UCSD-AML1 (cell line): ENCODE measurements at regions not wholly inside any gene's neighbourhood (a gene's known extent, or its start where the extent isn't known, plus 50 kb on each side); places are given as distances from the start of the nearest gene placed in this dataset.

ENCODE experiments used
- DNase-seq: peaks from one replicate; lab custom pipeline; 2025; ENCODE audit not compliant: unreplicated experiment; lab: John Stamatoyannopoulos, UW

DNA sequence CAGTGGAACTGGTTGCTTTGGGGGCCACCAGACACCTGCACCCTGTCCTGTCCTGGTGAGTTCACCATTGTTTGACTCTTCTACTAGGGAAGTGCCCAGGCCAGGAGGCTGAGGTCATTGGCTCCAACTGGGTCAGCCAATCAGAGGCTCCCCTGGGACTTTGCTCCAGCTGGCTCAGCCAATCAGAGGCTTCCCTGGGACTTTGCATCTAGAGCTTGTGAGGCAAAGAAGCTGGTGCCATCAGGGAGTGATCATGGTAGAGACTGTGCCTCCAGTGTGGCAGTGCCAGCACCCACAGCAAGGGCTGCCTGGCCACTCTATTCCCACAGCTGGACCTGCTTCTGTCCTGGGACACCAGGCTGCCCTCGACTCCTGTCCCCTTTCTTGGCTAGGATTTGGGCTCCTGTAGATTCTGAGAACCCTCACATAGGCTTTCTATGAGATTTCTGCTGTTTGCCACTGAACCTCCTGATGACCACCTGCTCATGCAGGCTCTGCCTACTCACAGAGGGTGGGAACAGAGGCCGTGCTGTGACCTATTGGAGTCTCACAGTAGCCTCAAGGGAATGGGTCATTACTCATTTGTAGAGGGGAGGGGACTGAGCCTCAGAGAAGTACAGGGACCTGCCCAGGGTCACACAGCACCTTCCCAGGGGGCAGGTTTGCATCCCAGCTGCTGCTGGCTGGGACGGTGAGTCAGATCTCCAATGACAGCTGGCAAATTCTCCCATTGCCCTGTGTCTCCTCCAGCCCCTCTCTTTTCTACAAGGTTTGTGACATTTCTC, 59.2 kb upstream of the SHISAL1 start:
- no peak for DNase-seq

DNA sequence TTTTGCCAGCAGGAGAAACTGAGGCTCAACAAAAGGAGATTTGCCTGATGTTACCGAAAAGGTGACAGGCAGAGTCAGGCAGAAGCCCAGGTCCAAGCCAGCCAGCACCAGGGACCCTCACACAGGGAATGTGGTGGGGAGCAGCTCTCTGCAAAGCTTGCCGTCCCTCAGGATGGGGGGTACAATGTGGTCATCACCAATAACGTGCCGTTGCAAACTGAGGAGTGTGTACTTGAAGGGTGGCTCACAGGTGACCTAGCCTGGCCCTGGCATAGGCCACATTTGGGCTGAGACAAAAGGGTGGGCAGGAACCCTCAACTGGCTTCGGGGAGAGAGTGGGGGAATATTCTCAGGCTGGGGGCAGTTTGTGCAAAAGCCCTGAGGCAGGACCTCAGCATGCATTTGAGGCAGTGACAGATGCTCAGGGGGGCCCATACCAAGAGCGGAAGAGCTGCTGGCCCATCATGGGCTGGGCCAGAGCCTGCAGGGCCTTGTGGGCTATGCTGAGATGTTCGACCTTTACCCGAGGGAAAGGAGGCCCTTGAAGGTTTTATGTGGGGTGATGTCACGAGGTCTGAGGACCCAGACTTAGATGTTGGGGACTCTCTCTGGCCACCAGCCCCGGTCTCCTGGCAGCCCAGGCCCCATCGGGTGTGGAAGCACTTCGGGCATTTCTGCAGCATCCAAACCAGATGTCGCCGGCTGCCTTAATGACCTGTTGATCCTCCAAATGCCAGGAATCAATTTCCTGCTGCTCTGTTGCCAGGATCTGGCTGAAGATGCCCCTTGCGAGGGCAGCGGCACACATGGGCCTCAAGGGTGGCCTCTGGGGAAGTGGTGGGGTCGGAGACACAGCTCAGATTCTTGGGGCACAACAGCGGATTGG, 57.4 kb upstream of the SHISAL1 start:
- DNase-seq, result no peak

DNA sequence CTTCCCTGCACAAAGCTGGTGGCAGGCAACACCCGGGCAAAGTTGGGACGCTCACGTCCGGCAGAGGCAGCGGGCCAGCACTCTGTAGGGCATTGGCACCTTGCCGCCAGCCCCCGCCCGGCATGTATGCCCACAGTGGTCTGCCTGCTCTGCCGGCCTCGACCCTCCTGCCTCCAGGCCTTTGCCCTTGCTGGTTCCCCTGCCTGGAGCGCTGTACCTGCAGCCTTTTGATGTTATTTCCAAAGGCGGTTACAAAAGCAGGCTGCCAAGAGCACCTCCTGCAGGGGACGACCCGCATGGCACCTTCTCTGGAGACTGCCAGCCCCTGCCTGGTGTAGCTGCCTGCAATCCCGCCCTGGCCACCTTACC, 56.5 kb upstream of the SHISAL1 start:
- no peak for DNase-seq

DNA sequence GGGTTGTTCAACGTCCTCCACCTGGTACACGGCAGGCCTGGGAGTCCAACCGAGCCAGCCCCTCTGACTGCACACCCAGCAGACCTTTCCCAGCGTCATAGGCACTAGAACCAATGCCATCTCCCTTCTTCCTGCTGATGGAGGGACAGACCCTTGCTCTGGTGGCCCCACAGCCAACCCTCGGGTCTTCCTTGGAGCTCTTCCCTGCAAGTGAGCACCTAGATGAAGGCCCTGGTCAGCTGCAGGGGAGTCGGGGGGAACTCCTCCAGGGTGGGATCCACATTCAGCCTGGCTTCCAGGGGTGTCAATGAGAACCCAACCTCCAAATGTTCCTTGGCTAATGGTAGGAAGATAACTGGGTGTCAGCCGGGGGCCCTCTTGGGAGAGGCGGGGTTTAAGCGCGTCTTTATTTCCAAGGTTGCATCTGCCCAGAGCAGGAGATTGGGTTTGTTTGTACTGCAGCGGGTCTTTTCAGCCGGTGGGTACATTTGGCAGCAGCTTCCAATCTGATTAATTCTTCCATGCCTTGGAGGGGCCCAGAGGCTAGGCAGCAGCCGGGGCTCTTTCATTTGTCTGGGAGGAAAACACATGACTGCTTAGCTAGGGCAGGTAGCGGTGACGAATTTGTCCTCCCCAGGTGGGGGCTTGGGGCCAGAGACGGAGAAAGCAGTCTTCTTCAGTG, 56.0 kb upstream of the SHISAL1 start:
- no peak for DNase-seq

DNA sequence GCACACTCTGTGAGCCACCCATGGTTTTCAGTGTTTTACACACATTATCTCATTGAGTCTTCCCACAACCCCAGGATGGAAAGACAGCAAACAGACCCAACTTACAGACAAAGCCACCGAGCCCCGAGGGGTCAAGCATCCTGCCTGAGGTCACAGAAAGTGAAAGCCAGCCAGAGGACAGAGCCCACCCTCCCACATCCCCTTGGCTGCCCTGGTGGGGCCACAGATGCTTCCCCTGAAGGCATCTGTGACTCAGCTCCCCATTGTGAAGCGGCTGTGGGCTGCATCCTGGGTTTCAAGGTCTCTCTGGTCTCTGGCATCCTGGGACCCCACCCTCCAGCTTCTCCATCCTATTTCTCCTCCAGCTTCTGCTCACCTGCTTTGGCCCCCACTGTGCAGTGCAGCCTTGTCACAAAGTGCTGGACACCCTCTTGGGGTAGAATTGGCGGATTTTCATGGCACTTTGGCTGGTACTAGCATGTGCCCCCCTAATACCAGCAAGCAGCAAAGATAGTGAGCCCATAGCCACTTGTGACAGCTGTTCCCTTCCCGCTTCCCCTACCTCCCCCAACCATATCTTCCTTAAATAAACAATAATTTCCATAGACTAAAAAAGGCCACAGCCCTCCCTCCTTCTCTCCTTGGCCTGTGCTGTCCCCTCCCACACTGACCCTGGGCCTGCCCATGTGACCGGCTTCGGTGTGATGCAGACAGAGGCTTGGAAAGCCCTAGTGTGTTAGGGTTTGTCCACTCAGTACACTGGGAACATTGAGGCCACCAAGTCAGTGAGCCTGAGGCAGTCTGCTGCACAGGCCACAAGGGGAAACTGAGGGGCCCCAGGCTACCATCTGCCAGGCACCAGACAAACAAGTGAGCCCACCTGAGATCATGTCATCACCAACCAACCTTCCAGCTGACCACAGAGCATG, 53.9 kb upstream of the SHISAL1 start:
- DNase-seq, result no peak

DNA sequence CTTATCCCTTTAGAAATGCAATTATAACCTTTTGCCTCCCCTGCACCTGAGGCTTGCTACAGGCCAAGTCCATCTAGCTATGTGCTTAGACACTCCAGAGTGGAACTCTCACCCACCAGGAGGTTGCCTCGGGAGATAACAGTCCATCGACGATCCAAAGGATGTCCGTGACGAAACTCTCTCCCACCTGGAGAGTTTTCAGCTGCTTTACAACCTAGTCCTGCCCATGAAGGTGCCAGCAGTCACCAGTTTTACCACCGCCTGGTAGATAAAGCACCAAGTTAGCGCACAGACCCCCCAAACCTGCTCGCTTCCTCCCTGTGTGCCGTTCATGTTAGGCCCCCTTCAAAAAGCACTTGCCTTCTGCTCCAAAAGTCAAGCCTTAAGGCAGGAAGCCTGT, 53.1 kb upstream of the SHISAL1 start:
- DNase-seq, result no peak

DNA sequence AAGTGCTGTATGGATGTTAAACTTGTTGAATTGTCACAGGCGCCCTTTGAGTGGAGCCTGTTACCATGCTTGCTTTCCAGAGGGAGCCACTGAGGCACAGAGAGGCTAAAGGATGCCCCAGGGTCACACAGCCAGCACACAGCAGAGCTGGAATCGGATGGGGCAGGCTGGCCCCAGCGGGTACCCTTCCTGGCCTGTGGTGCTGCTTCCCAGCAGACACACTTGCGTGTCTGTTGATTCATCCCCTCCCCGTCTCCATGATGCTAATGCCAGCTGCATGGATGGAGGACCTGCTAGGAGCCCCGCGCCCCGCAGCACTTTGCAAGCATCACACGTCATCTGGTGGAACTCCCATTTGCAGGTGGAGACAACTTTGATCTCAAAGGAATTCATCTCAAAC, 52.4 kb upstream of the SHISAL1 start:
- DNase-seq, result no peak

DNA sequence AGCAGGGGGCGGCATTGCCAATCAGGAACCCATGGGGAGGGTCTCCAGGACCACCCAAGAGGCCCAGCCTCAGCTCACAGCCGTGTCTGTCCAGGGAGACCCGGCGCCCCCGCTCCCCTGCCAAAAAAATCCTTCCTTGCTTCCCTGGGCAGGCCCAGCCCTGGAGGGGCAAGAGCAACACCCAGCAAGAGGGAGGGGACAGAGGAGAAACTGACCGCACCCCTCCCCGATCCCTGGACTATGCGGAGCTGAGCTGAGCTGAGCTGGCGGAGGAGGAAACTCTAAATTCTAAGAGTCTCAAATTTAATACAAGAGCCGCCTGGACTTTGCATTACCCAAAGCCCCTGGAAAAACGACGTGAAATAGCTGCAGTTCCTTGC, 52.0 kb upstream of the SHISAL1 start:
- no peak for DNase-seq

DNA sequence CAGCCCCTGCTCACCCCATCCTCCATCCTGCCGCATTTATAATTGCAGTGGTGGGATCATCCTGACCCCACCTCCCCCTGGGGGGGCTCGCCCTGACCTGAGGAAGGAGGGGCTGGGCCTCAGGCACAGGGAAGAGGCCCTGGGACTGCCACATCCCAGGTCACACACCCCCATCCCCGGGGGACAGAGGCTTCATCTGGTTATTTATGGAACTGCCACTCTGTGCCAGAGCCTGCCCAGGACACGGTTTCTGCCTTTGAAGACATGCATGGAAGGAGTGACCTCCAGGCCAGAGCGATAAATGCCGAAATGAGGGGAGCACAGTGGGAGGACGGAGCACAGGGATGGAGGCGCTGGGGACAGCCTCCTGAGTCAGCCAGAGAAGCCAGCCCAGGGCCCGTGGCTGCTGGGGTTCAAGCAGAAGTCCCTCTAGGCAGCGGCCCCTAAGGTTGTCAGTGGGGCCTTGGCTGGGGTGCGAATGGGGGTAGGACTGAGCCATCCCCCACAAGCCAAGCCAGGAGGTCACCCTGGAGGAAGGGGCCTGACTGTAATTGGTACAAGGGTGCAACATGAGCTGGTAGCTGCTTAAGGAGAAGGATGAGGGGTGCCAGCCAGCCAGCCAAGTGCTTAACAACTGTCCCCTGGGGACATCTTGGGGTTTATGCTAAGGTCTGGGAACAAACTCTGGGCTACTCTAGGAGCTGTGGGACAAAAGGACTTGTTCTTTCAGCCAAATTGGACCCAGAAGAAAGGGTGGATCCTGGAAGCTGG, 51.4 kb upstream of the SHISAL1 start:
- DNase-seq, result no peak

DNA sequence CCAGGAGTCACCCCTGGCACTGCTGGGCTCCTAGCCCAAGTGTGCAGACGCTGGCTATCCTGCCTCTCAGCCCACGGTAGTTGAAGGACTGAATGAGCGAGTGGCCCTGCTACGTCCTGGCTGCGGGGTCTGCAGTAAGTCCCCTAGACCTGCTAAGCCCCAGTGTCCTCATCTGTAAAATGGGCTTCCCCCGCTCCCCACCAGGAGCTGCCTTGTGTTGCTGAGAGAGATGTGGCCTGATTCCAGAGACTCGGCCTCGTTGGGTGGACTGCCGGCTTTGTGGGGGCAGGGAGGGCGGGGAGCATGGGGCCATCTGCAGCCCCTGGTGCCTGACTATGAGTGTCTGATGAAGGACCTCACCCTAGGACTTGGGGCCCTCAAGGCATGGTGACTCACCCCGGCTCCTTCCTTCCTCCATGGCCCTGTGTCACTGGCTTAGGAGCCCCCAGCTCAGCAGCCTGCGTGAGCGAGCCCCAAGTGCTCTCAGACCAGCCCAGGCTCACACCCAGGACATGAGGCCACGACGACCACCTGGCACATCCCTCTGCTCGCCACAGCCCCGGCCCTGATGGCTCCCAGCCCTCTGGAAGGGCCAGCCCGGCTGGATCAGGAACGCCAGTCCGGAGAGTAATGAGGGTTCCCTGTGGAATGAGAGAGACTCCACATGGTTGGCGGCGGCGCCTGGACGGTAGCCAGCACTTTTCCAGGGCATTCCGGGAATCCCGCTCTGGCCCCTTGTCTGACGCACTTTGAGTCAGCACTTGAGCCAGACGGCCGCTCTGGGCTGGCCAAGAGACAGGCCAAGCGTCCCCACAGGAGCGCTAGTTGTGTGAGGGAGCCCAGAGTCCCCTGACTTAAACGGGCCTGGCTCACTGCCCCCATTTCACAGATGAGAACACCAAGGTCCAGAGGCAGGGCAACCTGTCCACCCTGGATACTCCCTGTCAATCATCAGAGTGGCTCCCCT, 50.5 kb upstream of the SHISAL1 start:
- no peak for DNase-seq

DNA sequence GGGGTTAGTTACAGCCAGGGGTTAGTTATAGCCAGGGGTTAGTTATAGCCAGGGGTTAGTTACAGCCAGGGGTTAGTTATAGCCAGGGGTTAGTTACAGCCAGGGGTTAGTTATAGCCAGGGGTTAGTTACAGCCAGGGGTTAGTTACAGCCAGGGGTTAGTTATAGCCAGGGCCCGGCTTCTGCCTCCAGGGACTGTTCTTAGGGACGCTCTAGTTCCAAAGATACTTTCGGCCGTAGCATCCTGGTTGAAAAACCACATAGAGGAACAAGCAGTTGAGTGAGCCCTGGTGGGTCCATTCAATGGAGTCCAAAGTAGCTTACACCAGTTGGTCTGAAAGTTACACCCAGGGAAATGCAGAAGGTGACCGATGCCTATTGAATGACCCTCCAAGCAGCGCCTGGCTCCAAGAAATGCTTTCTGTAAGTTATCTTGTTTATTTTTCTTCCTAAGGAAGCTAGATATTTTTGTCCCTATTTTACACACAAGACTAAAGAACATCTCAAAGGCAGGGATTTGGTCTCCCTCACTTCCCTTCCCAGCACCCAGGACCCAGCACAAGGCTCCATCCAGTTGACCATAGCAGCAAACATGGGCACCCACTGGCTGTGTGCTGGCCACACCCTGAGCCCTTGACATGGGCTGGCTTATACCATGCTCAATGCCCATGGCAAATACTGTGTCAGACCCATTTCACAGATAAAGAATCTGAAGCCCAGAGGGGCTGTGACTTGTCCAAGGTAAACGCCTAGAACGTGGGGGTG, 49.7 kb upstream of the SHISAL1 start:
- no peak for DNase-seq
